ENCODE measurements at regions not wholly inside any gene's neighbourhood (a gene's known extent, or its start where the extent isn't known, plus 50 kb on each side); places are given as distances from the start of the nearest gene placed in this dataset.

GRCh38 chr6:139443231-139444112, 69.0 kb upstream of the CITED2 start:
- Mint-ChIP-seq H3K4me1 (ENCODE audit: low read depth, unreplicated experiment) (peaks cover 25% of the 10 kb centered on the region), H3K27me3 (ENCODE audit: insufficient read depth, unreplicated experiment) (no peaks in the 10 kb centered on the region)
- POLR2A ChIA-PET = no interaction called here

GRCh38 chr6:139442188-139442671, 67.8 kb upstream of the CITED2 start:
- H3K9me3 ChIP-seq = no peaks in the 10 kb centered on the region
- 0 out of 2 replicates have a peak, but pooled peaks cover 3% of the 10 kb centered on the region for H3K4me1 ChIP-seq
- Mint-ChIP-seq H3K27me3 (ENCODE audit: insufficient read depth, unreplicated experiment) (no peaks in the 10 kb centered on the region), H3K27ac (ENCODE audit: unreplicated experiment) (no peak overlapping the region), H3K9me3 (ENCODE audit: unreplicated experiment) (no peaks in the 10 kb centered on the region), H3K36me3 (ENCODE audit: insufficient read depth, unreplicated experiment) (no peaks in the 10 kb centered on the region), H3K4me3 (ENCODE audit: unreplicated experiment) (no peak overlapping the region), H3K4me1 (ENCODE audit: low read depth, unreplicated experiment) (peaks cover 17% of the 10 kb centered on the region)
- no TSS peak for BruUV-seq (replicated peaks)
- intact Hi-C loops (cut with micrococcal nuclease; ENCODE audit: unreplicated experiment) = no loop called here
- no peaks in the 10 kb centered on the region for H3K27me3 ChIP-seq (replicated peaks; ENCODE audit: control insufficient read depth, insufficient read depth, low read length)
- no peak for DNase-seq
- no peak for TF ChIP-seq CTCF (IDR thresholded peaks at IDR 0.05; ENCODE audit: insufficient read depth in 1 of 2, low read depth in 1 of 2, low read length in 1 of 2, severe bottlenecking in 1 of 2, unreplicated experiment in 1 of 2)
- H3K36me3 ChIP-seq (ENCODE audit: control insufficient read depth, insufficient read depth, low read length) = no peaks in the 10 kb centered on the region
- ChIA-PET POLR2A (no interaction called here), CTCF (no interaction called here)
- H3K4me3 ChIP-seq (ENCODE audit: low read depth, low read length) = no peak overlapping the region

More at GRCh38 chr6:139443231-139444112, 69.0 kb upstream of the CITED2 start:
- CTCF ChIA-PET = interaction anchor here (0.6 kb wide), 1 partner anchor 111 kb away, joined by 3 read pairs; no protein-coding TSS in a partner anchor
- Mint-ChIP-seq H3K27ac (ENCODE audit: unreplicated experiment) (no peak overlapping the region), H3K4me3 (ENCODE audit: unreplicated experiment) (no peak overlapping the region), H3K9me3 (ENCODE audit: unreplicated experiment) (no peaks in the 10 kb centered on the region), H3K36me3 (ENCODE audit: insufficient read depth, unreplicated experiment) (no peaks in the 10 kb centered on the region)
- no peak for DNase-seq
- intact Hi-C loops (cut with micrococcal nuclease; ENCODE audit: unreplicated experiment) = no loop called here
- H3K27me3 ChIP-seq (replicated peaks; ENCODE audit: control insufficient read depth, insufficient read depth, low read length) = no peaks in the 10 kb centered on the region
- no peaks in the 10 kb centered on the region for H3K36me3 ChIP-seq (ENCODE audit: control insufficient read depth, insufficient read depth, low read length)
- H3K4me1 ChIP-seq = peaks cover 13% of the 10 kb centered on the region
- TF ChIP-seq CTCF (IDR thresholded peaks at IDR 0.05; ENCODE audit: insufficient read depth in 1 of 2, low read depth in 1 of 2, low read length in 1 of 2, severe bottlenecking in 1 of 2, unreplicated experiment in 1 of 2) = no peak
- no peak overlapping the region for H3K4me3 ChIP-seq (ENCODE audit: low read depth, low read length)
- no peaks in the 10 kb centered on the region for H3K9me3 ChIP-seq
- no TSS peak for BruUV-seq (replicated peaks)

- no TSS peak for BruUV-seq (replicated peaks)
- Histone ChIP-seq H3K4me1 (peaks cover 8% of the 10 kb centered on the region), H3K4me3 (ENCODE audit: low read depth, low read length) (no peak overlapping the region), H3K27me3 (replicated peaks; ENCODE audit: control insufficient read depth, insufficient read depth, low read length) (no peaks in the 10 kb centered on the region), H3K36me3 (ENCODE audit: control insufficient read depth, insufficient read depth, low read length) (no peaks in the 10 kb centered on the region), H3K9me3 (no peaks in the 10 kb centered on the region)
- no peaks in the 10 kb centered on the region for H3K9me3 Mint-ChIP-seq (ENCODE audit: unreplicated experiment)
- peaks cover 19% of the 10 kb centered on the region for H3K4me1 Mint-ChIP-seq (ENCODE audit: low read depth, unreplicated experiment)
- intact Hi-C loops (cut with micrococcal nuclease; ENCODE audit: unreplicated experiment) = no loop called here
- H3K27me3 Mint-ChIP-seq (ENCODE audit: insufficient read depth, unreplicated experiment) = no peaks in the 10 kb centered on the region
- DNase-seq = peak in 1 of 2 experiments; percentile 29
- TF ChIP-seq CTCF (IDR thresholded peaks at IDR 0.05; ENCODE audit: insufficient read depth in 1 of 2, low read depth in 1 of 2, low read length in 1 of 2, severe bottlenecking in 1 of 2, unreplicated experiment in 1 of 2) = no peak
- H3K27ac Mint-ChIP-seq (ENCODE audit: unreplicated experiment) = no peak overlapping the region
- no peak overlapping the region for H3K4me3 Mint-ChIP-seq (ENCODE audit: unreplicated experiment)
- no peaks in the 10 kb centered on the region for H3K36me3 Mint-ChIP-seq (ENCODE audit: insufficient read depth, unreplicated experiment)
- CTCF ChIA-PET = no interaction called here
- POLR2A ChIA-PET = interaction anchor here (0.5 kb wide), 1 partner anchor 422 kb away, joined by 8 read pairs; no protein-coding TSS in a partner anchor
Observed at GRCh38 chr6:139439349-139439748, 64.9 kb upstream of the CITED2 start.
